IMR-90 (cell line): ENCODE measurements at regions not wholly inside any gene's neighbourhood (a gene's known extent, or its start where the extent isn't known, plus 50 kb on each side); places are given as distances from the start of the nearest gene placed in this dataset.

ENCODE experiments used
- ATAC-seq: fragments of 200-7000 bp; cut with Tn5 transposase; 2 replicates; pipeline ENCODE4 v1.9.1; 2020; ENCODE audit warnings: low read depth, mild to moderate bottlenecking, moderate library complexity
- BruUV-seq: library from RNA; stranded (reverse); fragments of 400-500 nt; replicated peaks from 2 replicates; lab custom pipeline; 2021; lab: Mats Ljungman, UMichigan
- CTCF ChIA-PET: fragments of 300-600 bp; formaldehyde crosslinking; extraction: SDS; loops from one replicate; lab custom pipeline; 2021; ENCODE audit warnings: antibody characterized with exemption; lab: Yijun Ruan, JAX
- POLR2A ChIA-PET: fragments of 300-600 bp; sonication (Branson Sonifier 250); formaldehyde crosslinking; loops from one replicate; lab custom pipeline; 2022; ENCODE audit warnings: antibody characterized with exemption; ENCODE audit not compliant: unreplicated experiment; lab: Charles Lee
- DNase-seq: peaks from one replicate; pipeline ENCODE4 v3.0.0; 2013
- H2AFZ ChIP-seq: replicated peaks from 2 replicates; pipeline ENCODE3; 2013; ENCODE audit warnings: low read length, mild to moderate bottlenecking; ENCODE audit not compliant: poor library complexity
- H2AK5ac ChIP-seq: 2 replicates; pipeline ENCODE4 v1.6.1; 2013; ENCODE audit warnings: low read depth, low read length, inconsistent platforms
- H2AK9ac ChIP-seq: replicated peaks from 2 replicates; pipeline ENCODE3; 2013; ENCODE audit warnings: mild to moderate bottlenecking, low read depth, low read length, moderate library complexity; ENCODE audit not compliant: poor library complexity
- H2BK120ac ChIP-seq: 2 replicates; pipeline ENCODE4 v1.6.1; 2013; ENCODE audit warnings: low read depth, low read length, inconsistent platforms
- H2BK15ac ChIP-seq: 3 replicates; pipeline ENCODE4 v1.6.1; 2013; ENCODE audit warnings: low read depth, low read length, inconsistent platforms
- H2BK20ac ChIP-seq: 2 replicates; pipeline ENCODE4 v1.6.1; 2013; ENCODE audit warnings: low read depth, mild to moderate bottlenecking, inconsistent platforms, low read length, moderate library complexity
- H2BK5ac ChIP-seq: 2 replicates; pipeline ENCODE4 v1.6.1; 2013; ENCODE audit warnings: mild to moderate bottlenecking, low read depth, low read length, inconsistent platforms; ENCODE audit not compliant: poor library complexity, severe bottlenecking
- H3K14ac ChIP-seq: replicated peaks from 2 replicates; pipeline ENCODE4 v1.6.1; 2013; ENCODE audit warnings: low read depth, low read length, inconsistent platforms
- H3K18ac ChIP-seq: 2 replicates; pipeline ENCODE4 v1.6.1; 2013; ENCODE audit warnings: low read depth, low read length, control low read depth
- H3K23ac ChIP-seq: 2 replicates; pipeline ENCODE4 v1.6.1; 2013; ENCODE audit warnings: low read depth, low read length, inconsistent platforms
- H3K27ac ChIP-seq: 2 replicates; pipeline ENCODE4 v1.5.1; 2013; ENCODE audit warnings: mild to moderate bottlenecking, control low read depth, low read length; ENCODE audit not compliant: insufficient read depth
- H3K27me3 ChIP-seq: 2 replicates; pipeline ENCODE4 v1.6.1; 2013; ENCODE audit warnings: low read length; ENCODE audit not compliant: control insufficient read depth, insufficient read depth
- H3K36me3 ChIP-seq: 2 replicates; pipeline ENCODE4 v1.6.1; 2013; ENCODE audit warnings: low read length, mixed read lengths; ENCODE audit not compliant: control insufficient read depth, insufficient read depth
- H3K4ac ChIP-seq: 2 replicates; pipeline ENCODE4 v1.6.1; 2013; ENCODE audit warnings: low read depth, low read length, inconsistent platforms
- H3K4me1 ChIP-seq: 2 replicates; pipeline ENCODE4 v1.6.1; 2013; ENCODE audit warnings: low read length, mixed read lengths; ENCODE audit not compliant: control insufficient read depth, insufficient read depth
- H3K4me2 ChIP-seq: 2 replicates; pipeline ENCODE4 v1.6.1; 2013; ENCODE audit warnings: low read depth, mild to moderate bottlenecking, control low read depth, low read length, moderate library complexity
- H3K4me3 ChIP-seq: 2 replicates; pipeline ENCODE4 v1.5.1; 2013; ENCODE audit warnings: low read depth, mild to moderate bottlenecking, control low read depth, low read length, moderate library complexity; ENCODE audit not compliant: insufficient read depth
- H3K56ac ChIP-seq: 2 replicates; pipeline ENCODE4 v1.6.1; 2013; ENCODE audit warnings: low read length, inconsistent platforms; ENCODE audit not compliant: insufficient read depth; ENCODE audit errors: extremely low read depth
- H3K79me1 ChIP-seq, 2 experiments: 2 replicates each; pipeline ENCODE4 v1.6.1; 2013; ENCODE audit warnings: low read length in 2 of 2, inconsistent platforms in 1 of 2, low read depth in 1 of 2
- H3K9ac ChIP-seq: 2 replicates; pipeline ENCODE4 v1.6.1; 2013; ENCODE audit warnings: low read depth, low read length, control low read depth
- H3K9me1 ChIP-seq: 2 replicates; pipeline ENCODE4 v1.6.1; 2013; ENCODE audit warnings: low read length, inconsistent platforms; ENCODE audit not compliant: insufficient read depth
- H3K9me3 ChIP-seq: 2 replicates; pipeline ENCODE4 v1.6.1; 2013; ENCODE audit warnings: low read length; ENCODE audit not compliant: control insufficient read depth, insufficient read depth
- H4K20me1 ChIP-seq: 2 replicates; pipeline ENCODE4 v1.6.1; 2013; ENCODE audit warnings: low read length, inconsistent platforms; ENCODE audit not compliant: insufficient read depth
- H4K5ac ChIP-seq: 2 replicates; pipeline ENCODE4 v1.6.1; 2013; ENCODE audit warnings: mild to moderate bottlenecking, low read depth, low read length, control low read depth
- H4K8ac ChIP-seq, 2 experiments: 2 replicates each; pipeline ENCODE4 v1.6.1; 2013; ENCODE audit warnings: low read depth in 2 of 2, low read length in 2 of 2, control low read depth in 1 of 2, inconsistent platforms in 1 of 2
- H4K91ac ChIP-seq: 2 replicates; pipeline ENCODE4 v1.6.1; 2013; ENCODE audit warnings: low read depth, low read length, inconsistent platforms; ENCODE audit not compliant: insufficient read depth
- BHLHE40 ChIP-seq: fragments of 150-350 bp; IDR thresholded peaks from 2 replicates; pipeline ENCODE4 v1.6.1; 2016; ENCODE audit warnings: mild to moderate bottlenecking, low read depth, low read length
- CEBPB ChIP-seq: IDR thresholded peaks from 2 replicates; pipeline ENCODE4 v1.6.1; 2012; ENCODE audit warnings: low read depth, low read length, improper control_type of control experiment
- FOS ChIP-seq: fragments of 150-350 bp; IDR thresholded peaks from 2 replicates; pipeline ENCODE4 v1.6.1; 2016; ENCODE audit warnings: low read depth, low read length
- MAFK ChIP-seq: IDR thresholded peaks from 2 replicates; pipeline ENCODE4 v1.6.1; 2012; ENCODE audit warnings: low read depth, low read length, improper control_type of control experiment
- MAZ ChIP-seq: IDR thresholded peaks from 2 replicates; pipeline ENCODE4 v1.6.1; 2012; ENCODE audit warnings: low read depth, mild to moderate bottlenecking, low read length, improper control_type of control experiment, moderate library complexity, borderline replicate concordance
- MXI1 ChIP-seq: IDR thresholded peaks from 2 replicates; pipeline ENCODE4 v1.6.1; 2012; ENCODE audit warnings: low read depth, mild to moderate bottlenecking, low read length, moderate library complexity, borderline replicate concordance
- NFE2L2 ChIP-seq: fragments of 150-350 bp; IDR thresholded peaks from 2 replicates; pipeline ENCODE4 v1.6.1; 2016; ENCODE audit warnings: low read depth, mild to moderate bottlenecking, low read length
- POLR2A ChIP-seq: IDR thresholded peaks from 2 replicates; pipeline ENCODE4 v1.6.1; 2012; ENCODE audit warnings: mild to moderate bottlenecking, low read depth, low read length
- RCOR1 ChIP-seq: IDR thresholded peaks from 2 replicates; pipeline ENCODE4 v1.6.1; 2012; ENCODE audit warnings: mild to moderate bottlenecking, low read length, improper control_type of control experiment; ENCODE audit not compliant: insufficient replicate concordance
- RFX5 ChIP-seq: IDR thresholded peaks from 2 replicates; pipeline ENCODE4 v1.8.0; 2012; ENCODE audit warnings: low read depth, mild to moderate bottlenecking, low read length, moderate library complexity
- WGBS, 2 experiments: methylation state at CpG; one replicate each; pipeline versions ENCODE4 v1.1.5 to v1.1.7; 2013; ENCODE audit warnings: missing lambda C conversion rate in 2 of 2; ENCODE audit not compliant: insufficient read length in 1 of 2; ENCODE audit errors: extremely low coverage in 2 of 2; 5-methylcytosine and 5-hydroxymethylcytosine counted together
- dilution Hi-C: fragments of 300-500 bp; cut with HindIII; formaldehyde crosslinking; loops from one replicate; pipeline ENCODE4 v1.14.3; 2018; ENCODE audit warnings: low sequenced_read_pairs; ENCODE audit not compliant: unreplicated experiment
- in situ Hi-C: fragments of 300-500 bp; cut with MboI; formaldehyde crosslinking; loops from 3 replicates; pipeline ENCODE4 v1.14.3; 2019; ENCODE audit warnings: low sequenced_read_pairs, inconsistent platforms, mixed read lengths
- intact Hi-C: fragments of 100-400 bp; cut with micrococcal nuclease; formaldehyde crosslinking; loops from 2 replicates; pipeline ENCODE4 v1.10.0; 2022
- TF ChIP-seq, protein P1 (sequence below): fragments of 150-350 bp; IDR thresholded peaks from 2 replicates; pipeline ENCODE4 v1.6.1; 2016; ENCODE audit warnings: low read depth, mild to moderate bottlenecking, low read length, moderate library complexity, borderline replicate concordance
- TF ChIP-seq, protein P2 (sequence below): fragments of 150-350 bp; IDR thresholded peaks from 2 replicates; pipeline ENCODE4 v1.6.1; 2017; ENCODE audit warnings: mild to moderate bottlenecking, antibody characterized with exemption, low read length, low read depth
- TF ChIP-seq, protein P3 (sequence below): conservative IDR thresholded peaks from 2 replicates; pipeline ENCODE4 v1.5.1; 2012; ENCODE audit warnings: mild to moderate bottlenecking, low read depth, low read length, improper control_type of control experiment

DNA sequence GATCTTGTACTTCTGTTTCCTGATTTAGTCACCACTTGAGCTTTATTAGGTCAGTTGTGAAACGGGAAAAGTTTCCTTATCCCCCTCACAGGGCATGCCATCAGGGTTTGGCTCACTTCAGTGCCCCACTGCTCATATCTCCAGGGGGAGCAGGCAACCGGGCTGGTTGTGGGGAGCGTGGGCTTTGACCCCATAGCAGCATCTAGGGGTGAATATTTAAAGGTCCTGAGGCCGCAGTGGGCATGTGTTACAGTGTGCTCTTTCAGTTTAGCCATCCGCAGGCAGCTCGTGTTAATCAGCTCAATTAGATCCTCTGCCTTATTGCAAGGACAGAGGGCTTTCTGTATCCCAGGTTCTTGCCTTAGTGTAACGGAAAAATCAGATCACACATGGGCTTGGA is 71.9 kb downstream of the MRPL46 start:
- no peak for ATAC-seq
- Histone ChIP-seq H2AK9ac (no peak overlapping the region), H3K79me1 (no peaks in the 10 kb centered on the region), H3K4ac (no peak overlapping the region), H2BK20ac (no peak overlapping the region), H3K4me1 (no peaks in the 10 kb centered on the region), H3K14ac (no peak overlapping the region), H2BK120ac (no peak overlapping the region), H2AK5ac (no peak overlapping the region), H2BK5ac (no peak overlapping the region), H4K20me1 (no peaks in the 10 kb centered on the region), H3K36me3 (no peaks in the 10 kb centered on the region), H4K91ac (no peak overlapping the region), H3K4me3 (no peak overlapping the region), H3K23ac (no peak overlapping the region), H4K8ac (no peak overlapping the region), H3K9ac (no peak overlapping the region), H3K9me3 (no peaks in the 10 kb centered on the region; the same call in 1 of the 2 replicates), H3K18ac (no peak overlapping the region), H4K5ac (no peak overlapping the region), H3K27me3 (no peaks in the 10 kb centered on the region; the same call in 1 of the 2 replicates), H3K56ac (no peak overlapping the region), H2AFZ (peak overlapping the region; percentile 16), H3K9me1 (no peaks in the 10 kb centered on the region), H3K27ac (no peak overlapping the region), H3K4me2 (no peak overlapping the region), H2BK15ac (no peak overlapping the region)
- no TSS peak for BruUV-seq
- intact Hi-C loops, result no loop called here
- CTCF ChIA-PET, result no interaction called here
- POLR2A ChIA-PET, result no interaction called here
- dilution Hi-C loops, result no loop called here
- WGBS, 2 experiments, result no CpG with 5 or more reads among the region's 7 CpGs
- in situ Hi-C loops, result no loop called here
- no peak for DNase-seq
- TF ChIP-seq MAFK (no peak), RCOR1 (no peak), FOS (no peak), MXI1 (no peak), NFE2L2 (no peak), RFX5 (no peak), POLR2A (no peak), BHLHE40 (no peak), CEBPB (no peak), MAZ (no peak)
- TF ChIP-seq, protein P1, sequence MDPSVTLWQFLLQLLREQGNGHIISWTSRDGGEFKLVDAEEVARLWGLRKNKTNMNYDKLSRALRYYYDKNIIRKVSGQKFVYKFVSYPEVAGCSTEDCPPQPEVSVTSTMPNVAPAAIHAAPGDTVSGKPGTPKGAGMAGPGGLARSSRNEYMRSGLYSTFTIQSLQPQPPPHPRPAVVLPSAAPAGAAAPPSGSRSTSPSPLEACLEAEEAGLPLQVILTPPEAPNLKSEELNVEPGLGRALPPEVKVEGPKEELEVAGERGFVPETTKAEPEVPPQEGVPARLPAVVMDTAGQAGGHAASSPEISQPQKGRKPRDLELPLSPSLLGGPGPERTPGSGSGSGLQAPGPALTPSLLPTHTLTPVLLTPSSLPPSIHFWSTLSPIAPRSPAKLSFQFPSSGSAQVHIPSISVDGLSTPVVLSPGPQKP, result no peak
- TF ChIP-seq, protein P2, sequence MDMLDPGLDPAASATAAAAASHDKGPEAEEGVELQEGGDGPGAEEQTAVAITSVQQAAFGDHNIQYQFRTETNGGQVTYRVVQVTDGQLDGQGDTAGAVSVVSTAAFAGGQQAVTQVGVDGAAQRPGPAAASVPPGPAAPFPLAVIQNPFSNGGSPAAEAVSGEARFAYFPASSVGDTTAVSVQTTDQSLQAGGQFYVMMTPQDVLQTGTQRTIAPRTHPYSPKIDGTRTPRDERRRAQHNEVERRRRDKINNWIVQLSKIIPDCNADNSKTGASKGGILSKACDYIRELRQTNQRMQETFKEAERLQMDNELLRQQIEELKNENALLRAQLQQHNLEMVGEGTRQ, result no peak
- TF ChIP-seq, protein P3, sequence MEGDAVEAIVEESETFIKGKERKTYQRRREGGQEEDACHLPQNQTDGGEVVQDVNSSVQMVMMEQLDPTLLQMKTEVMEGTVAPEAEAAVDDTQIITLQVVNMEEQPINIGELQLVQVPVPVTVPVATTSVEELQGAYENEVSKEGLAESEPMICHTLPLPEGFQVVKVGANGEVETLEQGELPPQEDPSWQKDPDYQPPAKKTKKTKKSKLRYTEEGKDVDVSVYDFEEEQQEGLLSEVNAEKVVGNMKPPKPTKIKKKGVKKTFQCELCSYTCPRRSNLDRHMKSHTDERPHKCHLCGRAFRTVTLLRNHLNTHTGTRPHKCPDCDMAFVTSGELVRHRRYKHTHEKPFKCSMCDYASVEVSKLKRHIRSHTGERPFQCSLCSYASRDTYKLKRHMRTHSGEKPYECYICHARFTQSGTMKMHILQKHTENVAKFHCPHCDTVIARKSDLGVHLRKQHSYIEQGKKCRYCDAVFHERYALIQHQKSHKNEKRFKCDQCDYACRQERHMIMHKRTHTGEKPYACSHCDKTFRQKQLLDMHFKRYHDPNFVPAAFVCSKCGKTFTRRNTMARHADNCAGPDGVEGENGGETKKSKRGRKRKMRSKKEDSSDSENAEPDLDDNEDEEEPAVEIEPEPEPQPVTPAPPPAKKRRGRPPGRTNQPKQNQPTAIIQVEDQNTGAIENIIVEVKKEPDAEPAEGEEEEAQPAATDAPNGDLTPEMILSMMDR, result no peak
